ENCODE measurements at regions not wholly inside any gene's neighbourhood (a gene's known extent, or its start where the extent isn't known, plus 50 kb on each side); places are given as distances from the start of the nearest gene placed in this dataset.

DNA sequence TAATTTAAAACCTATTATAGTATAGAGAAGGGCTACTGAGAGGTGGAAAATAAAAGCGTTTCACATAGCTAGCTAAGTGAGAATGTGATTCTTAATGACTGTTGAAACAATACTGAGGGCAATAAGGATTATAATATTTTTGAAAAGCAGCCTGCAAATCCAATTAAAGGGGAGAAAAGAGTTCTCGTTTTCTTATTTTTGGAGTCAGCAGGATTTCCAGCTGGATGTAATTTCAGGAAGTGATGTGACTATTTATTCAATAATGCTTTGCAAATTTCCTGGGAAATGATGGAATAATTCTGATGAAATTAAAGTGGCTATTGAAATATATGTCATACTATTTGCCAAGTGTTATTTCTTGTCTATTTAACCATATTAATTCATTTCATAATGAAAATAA lies 279.1 kb downstream of the AEBP2 start:
- no peaks in the 10 kb centered on the region for H3K27me3 ChIP-seq (ENCODE audit: control insufficient read depth, insufficient read depth, low read length)
- H3K36me3 ChIP-seq (ENCODE audit: control insufficient read depth, insufficient read depth, low read length): no peaks in the 10 kb centered on the region
- H3K4me3 ChIP-seq (ENCODE audit: low read depth, low read length): no peak overlapping the region
- no peaks in the 10 kb centered on the region for H3K9me3 ChIP-seq (ENCODE audit: control insufficient read depth, low read length)
- no peaks in the 10 kb centered on the region for H3K79me2 ChIP-seq
- no peak overlapping the region for H2AFZ ChIP-seq
- no peaks in the 10 kb centered on the region for H3K4me1 ChIP-seq
- TF ChIP-seq, protein P1, sequence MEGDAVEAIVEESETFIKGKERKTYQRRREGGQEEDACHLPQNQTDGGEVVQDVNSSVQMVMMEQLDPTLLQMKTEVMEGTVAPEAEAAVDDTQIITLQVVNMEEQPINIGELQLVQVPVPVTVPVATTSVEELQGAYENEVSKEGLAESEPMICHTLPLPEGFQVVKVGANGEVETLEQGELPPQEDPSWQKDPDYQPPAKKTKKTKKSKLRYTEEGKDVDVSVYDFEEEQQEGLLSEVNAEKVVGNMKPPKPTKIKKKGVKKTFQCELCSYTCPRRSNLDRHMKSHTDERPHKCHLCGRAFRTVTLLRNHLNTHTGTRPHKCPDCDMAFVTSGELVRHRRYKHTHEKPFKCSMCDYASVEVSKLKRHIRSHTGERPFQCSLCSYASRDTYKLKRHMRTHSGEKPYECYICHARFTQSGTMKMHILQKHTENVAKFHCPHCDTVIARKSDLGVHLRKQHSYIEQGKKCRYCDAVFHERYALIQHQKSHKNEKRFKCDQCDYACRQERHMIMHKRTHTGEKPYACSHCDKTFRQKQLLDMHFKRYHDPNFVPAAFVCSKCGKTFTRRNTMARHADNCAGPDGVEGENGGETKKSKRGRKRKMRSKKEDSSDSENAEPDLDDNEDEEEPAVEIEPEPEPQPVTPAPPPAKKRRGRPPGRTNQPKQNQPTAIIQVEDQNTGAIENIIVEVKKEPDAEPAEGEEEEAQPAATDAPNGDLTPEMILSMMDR (IDR thresholded peaks at IDR 0.05): no peak
- no peak overlapping the region for H3K27ac ChIP-seq
- H3K9ac ChIP-seq: no peak overlapping the region
- no peak overlapping the region for H3K4me2 ChIP-seq (ENCODE audit: low read length)

DNA sequence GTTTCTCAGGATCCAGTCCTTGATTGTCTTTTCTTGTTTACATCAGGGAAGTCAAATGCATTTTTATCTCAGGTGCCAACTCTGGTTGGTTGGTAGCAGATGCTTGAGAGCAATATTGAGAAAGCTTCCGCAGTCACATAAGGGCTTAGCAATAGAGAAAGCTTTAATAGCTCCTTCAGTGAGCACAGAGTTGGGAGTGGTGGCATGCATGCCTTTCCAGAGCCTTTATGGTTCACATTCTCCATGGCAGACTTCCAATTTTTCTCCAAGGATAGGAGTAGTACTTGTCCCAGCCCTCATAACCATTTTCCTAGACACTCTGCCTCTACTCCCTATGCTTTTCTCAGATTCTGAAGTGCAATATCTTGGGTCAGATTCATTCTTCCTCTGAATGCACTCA lies 280.4 kb downstream of the AEBP2 start:
- no peaks in the 10 kb centered on the region for H3K4me1 ChIP-seq
- H3K79me2 ChIP-seq: no peaks in the 10 kb centered on the region
- H3K9ac ChIP-seq: no peak overlapping the region
- H3K4me3 ChIP-seq (ENCODE audit: low read depth, low read length): no peak overlapping the region
- TF ChIP-seq, protein P1 (IDR thresholded peaks at IDR 0.05): no peak
- no peaks in the 10 kb centered on the region for H3K9me3 ChIP-seq (ENCODE audit: control insufficient read depth, low read length)
- H3K27ac ChIP-seq: no peak overlapping the region
- no peaks in the 10 kb centered on the region for H3K36me3 ChIP-seq (ENCODE audit: control insufficient read depth, insufficient read depth, low read length)
- H3K27me3 ChIP-seq (ENCODE audit: control insufficient read depth, insufficient read depth, low read length): no peaks in the 10 kb centered on the region
- no peak overlapping the region for H2AFZ ChIP-seq
- no peak overlapping the region for H3K4me2 ChIP-seq (ENCODE audit: low read length)

DNA sequence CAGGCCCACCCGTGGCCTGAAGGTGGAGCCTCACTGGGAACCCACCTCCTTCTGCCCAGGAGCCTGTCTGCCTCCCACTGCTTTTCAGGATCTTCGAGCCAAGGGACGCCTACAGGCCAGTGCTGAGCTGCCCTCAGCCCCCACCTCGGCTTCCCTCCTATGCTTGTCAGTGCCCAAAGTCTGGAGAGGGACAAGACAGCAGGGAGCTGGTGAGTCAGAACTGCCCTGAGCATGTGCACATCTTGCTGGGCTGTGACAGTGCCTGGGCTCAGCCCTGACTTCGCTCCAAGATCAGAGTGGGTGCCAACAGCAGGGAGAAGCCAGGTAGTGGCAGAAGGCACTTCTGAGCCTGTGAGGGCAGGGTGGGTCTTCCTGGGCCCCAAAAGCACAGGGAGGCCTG lies 286.8 kb downstream of the AEBP2 start:
- no peaks in the 10 kb centered on the region for H3K27me3 ChIP-seq (ENCODE audit: control insufficient read depth, insufficient read depth, low read length)
- H3K9me3 ChIP-seq (ENCODE audit: control insufficient read depth, low read length): no peaks in the 10 kb centered on the region
- no peaks in the 10 kb centered on the region for H3K36me3 ChIP-seq (ENCODE audit: control insufficient read depth, insufficient read depth, low read length)
- no peak overlapping the region for H3K4me2 ChIP-seq (ENCODE audit: low read length)
- TF ChIP-seq, protein P1 (IDR thresholded peaks at IDR 0.05): no peak
- H2AFZ ChIP-seq: no peak overlapping the region
- H3K27ac ChIP-seq: no peak overlapping the region
- no peak overlapping the region for H3K4me3 ChIP-seq (ENCODE audit: low read depth, low read length)
- no peaks in the 10 kb centered on the region for H3K79me2 ChIP-seq
- no peaks in the 10 kb centered on the region for H3K4me1 ChIP-seq
- H3K9ac ChIP-seq: no peak overlapping the region

DNA sequence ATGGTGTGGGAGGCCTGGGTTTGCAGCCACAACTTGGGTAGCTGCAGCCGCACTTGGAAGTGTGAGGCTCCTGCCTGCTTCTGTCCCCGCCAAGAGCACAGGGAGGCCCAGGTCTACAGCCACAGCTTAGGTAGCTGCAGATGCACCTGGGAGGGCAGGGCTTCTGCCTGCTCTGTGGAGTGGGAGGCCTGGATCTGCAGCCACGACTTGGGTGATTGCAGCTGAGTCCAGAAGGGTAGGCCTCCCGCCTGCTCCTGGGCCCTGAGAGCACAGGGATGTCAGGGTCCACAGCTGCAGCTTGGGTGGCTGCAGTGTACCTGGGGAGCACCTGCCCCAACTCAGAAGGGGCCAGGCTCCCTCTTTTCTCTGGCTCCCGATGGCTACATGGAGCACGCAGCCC lies 287.3 kb downstream of the AEBP2 start:
- H3K4me2 ChIP-seq (ENCODE audit: low read length): no peak overlapping the region
- TF ChIP-seq, protein P1 (IDR thresholded peaks at IDR 0.05): no peak

DNA sequence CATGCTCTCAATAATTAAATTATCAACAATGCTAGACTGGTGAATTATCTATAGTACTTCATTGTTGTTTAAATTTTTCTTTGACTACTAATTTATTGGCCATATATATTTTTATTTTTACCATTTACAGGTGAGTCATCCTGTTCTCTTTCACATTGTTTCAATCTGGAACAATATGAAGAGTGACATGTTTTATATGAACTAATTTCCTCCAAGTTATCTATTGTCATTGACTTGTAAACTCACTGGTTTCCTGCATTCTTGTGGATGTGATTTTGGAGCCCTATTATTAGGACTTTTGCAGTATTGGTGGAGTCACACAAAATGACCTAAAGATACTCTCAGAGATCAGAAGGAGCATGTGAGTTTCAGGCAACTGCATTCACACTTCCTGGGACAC lies 297.7 kb downstream of the AEBP2 start:
- Histone ChIP-seq H3K4me3 (ENCODE audit: low read depth, low read length) (no peak overlapping the region), H3K27me3 (ENCODE audit: control insufficient read depth, insufficient read depth, low read length) (no peaks in the 10 kb centered on the region), H3K9me3 (ENCODE audit: control insufficient read depth, low read length) (no peaks in the 10 kb centered on the region), H3K9ac (no peak overlapping the region), H3K4me1 (no peaks in the 10 kb centered on the region), H3K4me2 (ENCODE audit: low read length) (no peak overlapping the region), H3K27ac (no peak overlapping the region), H2AFZ (no peak overlapping the region), H3K79me2 (no peaks in the 10 kb centered on the region), H3K36me3 (ENCODE audit: control insufficient read depth, insufficient read depth, low read length) (no peaks in the 10 kb centered on the region)
- TF ChIP-seq, protein P1 (IDR thresholded peaks at IDR 0.05): no peak

More for the DNA sequence above, 287.3 kb downstream of the AEBP2 start:
- no peaks in the 10 kb centered on the region for H3K36me3 ChIP-seq (ENCODE audit: control insufficient read depth, insufficient read depth, low read length)
- no peak overlapping the region for H3K4me3 ChIP-seq (ENCODE audit: low read depth, low read length)
- H3K4me1 ChIP-seq: no peaks in the 10 kb centered on the region
- no peaks in the 10 kb centered on the region for H3K27me3 ChIP-seq (ENCODE audit: control insufficient read depth, insufficient read depth, low read length)
- H3K9me3 ChIP-seq (ENCODE audit: control insufficient read depth, low read length): no peaks in the 10 kb centered on the region
- no peak overlapping the region for H3K27ac ChIP-seq
- H3K9ac ChIP-seq: no peak overlapping the region
- H2AFZ ChIP-seq: no peak overlapping the region
- H3K79me2 ChIP-seq: no peaks in the 10 kb centered on the region

Measured in parathyroid adenoma (tissue), 2 donors.